Parathyroid adenoma (tissue), 2 donors: ENCODE measurements at regions not wholly inside any gene's neighbourhood (a gene's known extent, or its start where the extent isn't known, plus 50 kb on each side); places are given as distances from the start of the nearest gene placed in this dataset.

ENCODE experiments used
- H2AFZ ChIP-seq: fragments of 300-600 bp; sonication (generic); one replicate; pipeline ENCODE4 v1.7.0; 2017; ENCODE audit warnings: antibody characterized with exemption, mild to moderate bottlenecking
- H3K27ac ChIP-seq: fragments of 300-600 bp; sonication (generic); one replicate; pipeline ENCODE4 v1.7.0; 2017
- H3K27me3 ChIP-seq: fragments of 300-600 bp; sonication (generic); one replicate; pipeline ENCODE4 v1.7.0; 2017; ENCODE audit warnings: low read length; ENCODE audit not compliant: control insufficient read depth, insufficient read depth
- H3K36me3 ChIP-seq: fragments of 300-600 bp; sonication (generic); one replicate; pipeline ENCODE4 v1.7.0; 2017; ENCODE audit warnings: low read length; ENCODE audit not compliant: control insufficient read depth, insufficient read depth
- H3K4me1 ChIP-seq: fragments of 300-600 bp; sonication (generic); one replicate; pipeline ENCODE4 v1.7.0; 2017; ENCODE audit warnings: control low read depth
- H3K4me2 ChIP-seq: fragments of 300-600 bp; sonication (generic); one replicate; pipeline ENCODE4 v1.7.0; 2017; ENCODE audit warnings: low read length
- H3K4me3 ChIP-seq: fragments of 300-600 bp; sonication (generic); one replicate; pipeline ENCODE4 v1.7.0; 2017; ENCODE audit warnings: low read depth, low read length
- H3K79me2 ChIP-seq: fragments of 300-600 bp; sonication (generic); one replicate; pipeline ENCODE4 v1.7.0; 2017; ENCODE audit warnings: control low read depth
- H3K9ac ChIP-seq: fragments of 300-600 bp; sonication (generic); one replicate; pipeline ENCODE4 v1.7.0; 2017; ENCODE audit warnings: mild to moderate bottlenecking
- H3K9me3 ChIP-seq: fragments of 300-600 bp; sonication (generic); one replicate; pipeline ENCODE4 v1.7.0; 2017; ENCODE audit warnings: low read length; ENCODE audit not compliant: control insufficient read depth
- CTCF ChIP-seq: fragments of 300-600 bp; sonication (generic); IDR thresholded peaks from one replicate; pipeline ENCODE4 v1.7.0; 2017; ENCODE audit warnings: antibody characterized with exemption, mild to moderate bottlenecking
- donor health status: primary hyperparathyroidism.

GRCh38 chr15:85992224-85992623 is 87.4 kb upstream of the AGBL1 start:
- no peak overlapping the region for H3K9ac ChIP-seq
- no peaks in the 10 kb centered on the region for H3K36me3 ChIP-seq
- no peak overlapping the region for H3K4me3 ChIP-seq
- no peaks in the 10 kb centered on the region for H3K79me2 ChIP-seq
- no peak overlapping the region for H2AFZ ChIP-seq
- TF ChIP-seq CTCF: no peak
- H3K4me2 ChIP-seq: no peak overlapping the region
- no peaks in the 10 kb centered on the region for H3K27me3 ChIP-seq
- no peak overlapping the region for H3K27ac ChIP-seq
- H3K4me1 ChIP-seq: no peaks in the 10 kb centered on the region
- H3K9me3 ChIP-seq: no peaks in the 10 kb centered on the region

- H2AFZ ChIP-seq: no peak overlapping the region
- H3K4me3 ChIP-seq: no peak overlapping the region
- no peak overlapping the region for H3K4me2 ChIP-seq
- no peak overlapping the region for H3K27ac ChIP-seq
- no peaks in the 10 kb centered on the region for H3K4me1 ChIP-seq
- H3K9ac ChIP-seq: no peak overlapping the region
- H3K27me3 ChIP-seq: no peaks in the 10 kb centered on the region
- H3K36me3 ChIP-seq: no peaks in the 10 kb centered on the region
- no peaks in the 10 kb centered on the region for H3K9me3 ChIP-seq
- TF ChIP-seq CTCF: no peak
- H3K79me2 ChIP-seq: no peaks in the 10 kb centered on the region
These were observed 86.6 kb upstream of the AGBL1 start for GRCh38 chr15:85993116-85993515.

- no peaks in the 10 kb centered on the region for H3K27me3 ChIP-seq
- no peak overlapping the region for H3K9ac ChIP-seq
- no peaks in the 10 kb centered on the region for H3K4me1 ChIP-seq
- no peak overlapping the region for H3K4me3 ChIP-seq
- no peaks in the 10 kb centered on the region for H3K36me3 ChIP-seq
- H3K9me3 ChIP-seq: no peaks in the 10 kb centered on the region
- no peak overlapping the region for H3K27ac ChIP-seq
- H3K79me2 ChIP-seq: no peaks in the 10 kb centered on the region
- no peak for TF ChIP-seq CTCF
- H3K4me2 ChIP-seq: no peak overlapping the region
- H2AFZ ChIP-seq: no peak overlapping the region
These were observed 82.1 kb upstream of the AGBL1 start for GRCh38 chr15:85997618-85998017.

- no peak for TF ChIP-seq CTCF
- Histone ChIP-seq H3K27ac (no peak overlapping the region), H3K4me1 (no peaks in the 10 kb centered on the region), H3K4me3 (no peak overlapping the region), H3K79me2 (no peaks in the 10 kb centered on the region), H3K4me2 (no peak overlapping the region), H3K9me3 (no peaks in the 10 kb centered on the region), H2AFZ (no peak overlapping the region), H3K36me3 (no peaks in the 10 kb centered on the region), H3K9ac (no peak overlapping the region), H3K27me3 (no peaks in the 10 kb centered on the region)
These were observed 80.0 kb upstream of the AGBL1 start for GRCh38 chr15:85999658-86000057.

GRCh38 chr15:86001200-86001599 is 78.5 kb upstream of the AGBL1 start:
- Histone ChIP-seq H2AFZ (no peak overlapping the region), H3K4me1 (no peaks in the 10 kb centered on the region)

More at GRCh38 chr15:86001200-86001599, 78.5 kb upstream of the AGBL1 start:
- H3K9me3 ChIP-seq: no peaks in the 10 kb centered on the region
- H3K36me3 ChIP-seq: no peaks in the 10 kb centered on the region
- H3K4me3 ChIP-seq: no peak overlapping the region
- no peaks in the 10 kb centered on the region for H3K79me2 ChIP-seq
- TF ChIP-seq CTCF: no peak
- no peaks in the 10 kb centered on the region for H3K27me3 ChIP-seq
- no peak overlapping the region for H3K9ac ChIP-seq
- no peak overlapping the region for H3K27ac ChIP-seq
- no peak overlapping the region for H3K4me2 ChIP-seq
